ENCODE measurements at regions not wholly inside any gene's neighbourhood (a gene's known extent, or its start where the extent isn't known, plus 50 kb on each side); places are given as distances from the start of the nearest gene placed in this dataset.

DNA sequence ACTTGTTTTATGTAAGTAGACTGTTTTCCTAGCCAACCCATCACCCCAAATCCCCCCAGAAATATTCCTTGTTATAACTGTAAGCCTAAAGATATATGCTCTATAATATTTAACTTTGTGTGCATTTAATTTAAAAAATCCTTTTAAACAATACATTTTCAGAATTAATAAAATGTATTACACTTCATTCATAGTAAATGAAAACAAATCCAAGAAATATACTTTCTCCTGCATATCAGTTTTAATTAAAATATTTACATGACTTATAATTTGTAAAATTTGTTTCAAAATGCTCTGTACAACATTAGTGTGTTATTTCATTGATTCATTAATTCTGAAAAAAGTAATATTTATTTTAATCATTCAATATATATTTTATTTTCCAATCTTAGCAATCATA lies 669.1 kb upstream of the PCDH20 start:
- no peaks in the 10 kb centered on the region for H3K27me3 Mint-ChIP-seq
- H3K36me3 Mint-ChIP-seq (ENCODE audit: insufficient read depth), result no peaks in the 10 kb centered on the region
- H3K27ac Mint-ChIP-seq, result no peak overlapping the region
- H3K4me1 Mint-ChIP-seq (ENCODE audit: low read depth in 2 of 2), result no peaks in the 10 kb centered on the region
- H3K4me3 Mint-ChIP-seq, result no peak overlapping the region
- H3K9me3 Mint-ChIP-seq, result peaks cover 0 to 2% of the 10 kb centered on the region in 2 donors
- DNase-seq, result no peak
- no peak for ATAC-seq (replicated peaks)

DNA sequence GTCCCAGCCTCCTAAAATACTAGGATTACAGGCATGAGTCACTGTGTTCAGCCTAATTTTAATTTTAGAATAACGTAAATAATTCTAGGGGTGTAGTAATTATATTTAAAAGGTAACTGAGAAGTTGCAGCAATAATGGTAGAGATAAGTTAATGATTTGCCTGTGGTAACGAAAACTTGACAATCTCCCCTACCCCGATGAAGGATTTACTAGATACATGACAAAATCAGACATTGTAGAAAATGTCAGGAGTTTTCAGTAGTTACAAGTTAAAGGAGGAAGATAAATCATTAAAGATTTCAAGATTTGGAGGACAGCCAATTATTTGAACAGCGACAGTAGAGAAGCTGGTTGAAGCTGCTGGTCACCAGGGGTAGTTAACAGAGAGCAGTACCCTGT lies 652.2 kb upstream of the PCDH20 start:
- no peak for ATAC-seq (replicated peaks)

DNA sequence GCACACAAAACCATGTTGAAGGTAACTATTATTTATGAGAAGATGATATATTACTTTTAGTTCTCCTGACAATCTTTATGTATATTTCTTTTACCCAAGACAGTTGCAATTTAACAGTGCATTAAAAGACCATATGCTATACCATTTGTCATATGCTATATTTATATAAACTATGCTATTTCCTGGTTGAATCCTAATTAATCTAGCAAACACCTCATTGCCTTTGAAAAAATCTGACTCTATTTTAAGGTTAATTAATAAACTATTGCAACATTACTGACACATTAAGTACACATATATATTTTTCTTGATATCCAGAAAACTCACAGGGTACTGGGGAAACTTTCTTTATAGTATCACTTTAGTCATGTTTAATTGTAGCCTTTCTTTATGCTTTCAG lies 649.4 kb upstream of the PCDH20 start:
- DNase-seq (no peak), ATAC-seq (replicated peaks) (no peak)
- Mint-ChIP-seq H3K4me3 (no peak overlapping the region), H3K4me1 (ENCODE audit: low read depth in 2 of 2) (no peaks in the 10 kb centered on the region), H3K9me3 (peaks cover 8 to 14% of the 10 kb centered on the region in 2 donors), H3K27ac (no peak overlapping the region), H3K36me3 (ENCODE audit: insufficient read depth) (no peaks in the 10 kb centered on the region), H3K27me3 (no peaks in the 10 kb centered on the region)

More for the DNA sequence above, 652.2 kb upstream of the PCDH20 start:
- DNase-seq, result no peak
- H3K4me3 Mint-ChIP-seq, result no peak overlapping the region
- peaks cover 3 to 7% of the 10 kb centered on the region in 2 donors for H3K9me3 Mint-ChIP-seq
- H3K4me1 Mint-ChIP-seq (ENCODE audit: low read depth in 2 of 2), result no peaks in the 10 kb centered on the region
- H3K36me3 Mint-ChIP-seq (ENCODE audit: insufficient read depth), result no peaks in the 10 kb centered on the region
- H3K27ac Mint-ChIP-seq, result no peak overlapping the region
- no peaks in the 10 kb centered on the region for H3K27me3 Mint-ChIP-seq

DNA sequence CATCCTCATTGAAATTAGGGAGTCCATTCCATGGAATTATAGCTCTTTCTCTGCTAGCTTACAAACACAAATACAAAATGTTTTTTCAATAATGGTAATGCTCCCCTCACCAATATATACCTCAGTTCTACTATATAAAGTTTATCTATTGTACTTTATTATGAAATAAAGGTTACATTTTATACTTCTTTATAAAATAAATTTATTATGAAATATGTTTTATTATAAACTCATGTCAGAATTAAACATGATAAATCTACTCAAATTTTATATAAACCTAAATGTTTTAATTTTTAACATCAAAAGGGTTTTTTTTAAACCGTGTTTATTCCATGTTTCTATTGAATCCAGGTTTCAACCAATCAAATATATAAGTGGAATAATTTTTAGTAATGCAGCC lies 646.1 kb upstream of the PCDH20 start:
- H3K27ac Mint-ChIP-seq, result no peak overlapping the region
- ATAC-seq (replicated peaks), result no peak
- H3K36me3 Mint-ChIP-seq (ENCODE audit: insufficient read depth), result no peaks in the 10 kb centered on the region
- no peaks in the 10 kb centered on the region for H3K27me3 Mint-ChIP-seq
- H3K9me3 Mint-ChIP-seq, result peaks cover 8% of the 10 kb centered on the region in 2 donors
- H3K4me1 Mint-ChIP-seq (ENCODE audit: low read depth in 2 of 2), result no peaks in the 10 kb centered on the region
- no peak overlapping the region for H3K4me3 Mint-ChIP-seq
- DNase-seq, result no peak

DNA sequence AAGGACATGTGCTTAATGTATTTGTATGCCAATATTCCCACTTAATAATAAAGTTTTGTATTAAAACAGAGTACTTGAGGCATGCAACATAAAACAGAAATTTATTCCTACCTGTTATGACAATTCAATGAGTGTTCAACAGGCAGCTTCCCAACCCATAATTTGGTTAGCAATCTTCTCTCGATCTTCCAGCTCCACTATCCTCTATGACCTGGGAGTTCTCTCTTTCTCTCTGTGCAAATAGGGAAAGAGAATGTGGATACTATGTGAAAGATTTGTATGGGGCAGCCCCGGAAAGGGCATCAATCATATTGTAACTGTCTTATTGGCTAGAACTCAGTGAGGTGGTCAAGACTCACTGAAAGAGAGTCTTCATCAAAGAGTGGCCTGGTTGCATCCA lies 644.9 kb upstream of the PCDH20 start:
- DNase-seq, result no peak
- Mint-ChIP-seq H3K27ac (no peak overlapping the region), H3K36me3 (ENCODE audit: insufficient read depth) (no peaks in the 10 kb centered on the region), H3K27me3 (no peaks in the 10 kb centered on the region), H3K9me3 (peaks cover 7 to 8% of the 10 kb centered on the region in 2 donors), H3K4me1 (ENCODE audit: low read depth in 2 of 2) (no peaks in the 10 kb centered on the region), H3K4me3 (no peak overlapping the region)
- no peak for ATAC-seq (replicated peaks)

DNA sequence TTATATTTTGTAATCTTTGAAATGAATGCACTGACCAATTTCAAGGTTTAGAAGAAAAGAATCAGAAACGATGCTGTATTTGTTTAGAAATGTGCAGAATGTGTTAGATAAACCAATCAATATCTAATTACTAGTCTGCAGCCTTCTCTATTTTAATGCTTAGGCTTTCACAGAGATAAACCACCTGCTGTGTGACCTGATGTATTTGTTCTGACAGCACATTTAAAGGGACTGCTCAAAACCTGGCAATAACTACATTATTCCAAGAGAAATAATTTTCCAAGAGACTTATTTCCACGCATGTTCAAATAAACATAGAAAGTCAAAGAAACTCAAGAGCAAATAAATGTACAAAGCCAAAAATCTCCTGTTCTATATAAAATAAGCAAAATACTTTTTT lies 641.6 kb upstream of the PCDH20 start:
- H3K27me3 Mint-ChIP-seq, result no peaks in the 10 kb centered on the region
- peaks cover 5 to 8% of the 10 kb centered on the region in 2 donors for H3K9me3 Mint-ChIP-seq

DNA sequence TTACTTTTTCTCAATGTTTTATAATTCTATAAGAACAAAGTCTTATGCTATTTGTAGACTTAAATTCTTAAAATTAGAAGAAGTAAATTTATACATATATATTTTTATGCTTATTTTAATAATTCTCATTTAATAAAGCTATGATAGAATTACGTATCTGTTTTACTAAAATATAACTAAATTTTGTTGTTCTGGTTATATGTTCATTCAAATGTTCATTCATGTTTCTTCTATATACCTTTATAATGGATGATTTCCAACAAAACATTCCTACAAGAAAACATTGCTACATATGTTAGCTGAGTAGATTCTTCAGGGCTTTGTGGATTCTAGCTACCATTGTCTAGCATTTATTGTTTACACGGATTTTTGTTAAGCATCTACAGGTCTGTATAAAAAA lies 634.3 kb upstream of the PCDH20 start:
- ATAC-seq (replicated peaks), result no peak
- no peak overlapping the region for H3K27ac Mint-ChIP-seq
- H3K9me3 Mint-ChIP-seq, result peaks cover 5 to 10% of the 10 kb centered on the region in 2 donors
- no peaks in the 10 kb centered on the region for H3K36me3 Mint-ChIP-seq (ENCODE audit: insufficient read depth)
- H3K4me3 Mint-ChIP-seq, result no peak overlapping the region
- no peaks in the 10 kb centered on the region for H3K27me3 Mint-ChIP-seq
- no peak for DNase-seq
- no peaks in the 10 kb centered on the region for H3K4me1 Mint-ChIP-seq (ENCODE audit: low read depth in 2 of 2)

More for the DNA sequence above, 641.6 kb upstream of the PCDH20 start:
- DNase-seq (no peak), ATAC-seq (replicated peaks) (no peak)
- H3K27ac Mint-ChIP-seq, result no peak overlapping the region
- no peak overlapping the region for H3K4me3 Mint-ChIP-seq
- no peaks in the 10 kb centered on the region for H3K4me1 Mint-ChIP-seq (ENCODE audit: low read depth in 2 of 2)
- no peaks in the 10 kb centered on the region for H3K36me3 Mint-ChIP-seq (ENCODE audit: insufficient read depth)

DNA sequence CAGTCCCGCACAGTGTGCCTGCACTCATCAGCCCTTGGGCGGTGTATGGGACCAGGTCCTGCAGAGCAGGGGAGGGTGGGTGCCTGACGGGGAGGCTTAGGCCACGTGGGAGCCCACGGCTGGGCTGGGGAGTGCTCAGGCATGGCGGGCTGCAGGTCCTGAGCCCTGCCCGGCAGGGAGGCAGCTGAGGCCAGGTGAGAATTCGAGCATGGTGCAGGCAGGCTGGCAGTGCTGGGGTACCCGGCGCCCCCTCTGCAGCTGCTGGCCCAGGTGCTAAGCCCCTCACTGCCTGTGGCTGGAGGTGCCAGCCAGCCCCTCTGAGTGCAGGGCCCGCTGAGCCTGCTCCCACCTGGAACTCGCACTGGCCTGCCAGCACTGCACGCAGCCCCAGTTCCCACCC lies 630.9 kb upstream of the PCDH20 start:
- H3K36me3 Mint-ChIP-seq (ENCODE audit: insufficient read depth), result no peaks in the 10 kb centered on the region
- H3K4me1 Mint-ChIP-seq (ENCODE audit: low read depth in 2 of 2), result no peaks in the 10 kb centered on the region
- DNase-seq (no peak), ATAC-seq (replicated peaks) (no peak)
- H3K9me3 Mint-ChIP-seq, result peaks cover 5 to 18% of the 10 kb centered on the region in 2 donors
- no peak overlapping the region for H3K27ac Mint-ChIP-seq
- no peaks in the 10 kb centered on the region for H3K27me3 Mint-ChIP-seq
- H3K4me3 Mint-ChIP-seq, result no peak overlapping the region

DNA sequence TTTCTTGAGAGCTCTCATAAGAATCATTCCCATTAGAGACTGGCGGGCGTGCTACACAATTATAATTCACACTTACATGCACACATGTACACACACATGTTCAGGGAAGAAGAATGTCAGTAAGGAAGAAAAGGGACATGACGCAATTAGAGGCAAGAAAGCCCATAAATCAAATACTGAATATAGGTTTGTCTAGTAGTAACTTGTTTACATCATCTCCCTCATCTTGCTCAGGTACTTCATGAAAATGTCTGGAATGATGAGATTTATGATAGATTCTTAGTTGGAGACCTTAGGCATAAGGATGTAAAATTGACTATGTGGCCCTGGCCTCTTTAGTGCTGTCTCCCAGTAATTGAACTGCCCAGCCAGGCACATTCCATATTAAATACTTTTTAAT lies 628.0 kb upstream of the PCDH20 start:
- H3K4me3 Mint-ChIP-seq, result no peak overlapping the region
- H3K4me1 Mint-ChIP-seq (ENCODE audit: low read depth in 2 of 2), result no peaks in the 10 kb centered on the region
- no peak for ATAC-seq (replicated peaks)
- H3K36me3 Mint-ChIP-seq (ENCODE audit: insufficient read depth), result no peaks in the 10 kb centered on the region
- no peaks in the 10 kb centered on the region for H3K27me3 Mint-ChIP-seq
- no peak overlapping the region for H3K27ac Mint-ChIP-seq
- DNase-seq, result no peak
- H3K9me3 Mint-ChIP-seq, result peaks cover 4 to 17% of the 10 kb centered on the region in 2 donors

DNA sequence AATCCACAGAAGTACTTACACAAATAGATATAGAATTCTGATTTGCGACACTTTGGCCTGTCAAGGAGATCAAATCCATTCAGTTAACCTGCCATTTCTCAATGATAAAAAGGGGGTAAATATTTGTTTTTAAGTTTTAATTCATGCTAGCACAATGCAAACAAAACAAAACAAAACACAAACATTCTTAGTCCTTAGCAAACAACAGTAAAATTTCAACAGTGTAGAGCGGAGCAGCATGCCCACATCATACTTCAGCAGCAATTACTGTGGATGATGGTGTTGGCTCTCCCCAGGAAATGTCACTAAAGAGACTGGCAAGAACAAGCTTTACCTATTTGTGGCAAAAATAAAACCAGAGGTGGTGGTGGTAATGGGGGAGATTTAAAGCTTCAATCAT lies 625.2 kb upstream of the PCDH20 start:
- Mint-ChIP-seq H3K27me3 (no peaks in the 10 kb centered on the region), H3K27ac (no peak overlapping the region), H3K4me1 (ENCODE audit: low read depth in 2 of 2) (no peaks in the 10 kb centered on the region), H3K4me3 (no peak overlapping the region), H3K9me3 (peaks cover 8 to 23% of the 10 kb centered on the region in 2 donors), H3K36me3 (ENCODE audit: insufficient read depth) (no peaks in the 10 kb centered on the region)
- no peak for ATAC-seq (replicated peaks)
- no peak for DNase-seq

DNA sequence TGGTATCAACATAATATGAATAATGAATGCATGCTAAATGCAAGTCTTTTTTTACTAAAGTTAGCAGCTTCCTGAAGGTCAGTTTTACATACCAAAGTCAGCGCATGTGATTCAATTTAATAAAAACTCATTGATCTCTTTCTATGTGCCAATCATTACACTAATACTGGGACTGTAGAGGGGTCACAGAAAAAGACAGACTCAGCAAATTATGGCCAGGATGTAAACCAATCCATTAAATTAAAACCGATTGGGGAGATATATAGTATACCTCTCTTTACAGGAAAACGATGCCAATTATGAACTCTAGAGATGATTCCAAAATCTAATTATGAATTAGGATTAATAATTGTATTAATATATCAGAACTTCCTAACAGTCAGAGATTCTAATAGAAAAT lies 624.4 kb upstream of the PCDH20 start:
- ATAC-seq (replicated peaks) (no peak), DNase-seq (no peak)
- H3K9me3 Mint-ChIP-seq, result peaks cover 8 to 23% of the 10 kb centered on the region in 2 donors
- H3K36me3 Mint-ChIP-seq (ENCODE audit: insufficient read depth), result no peaks in the 10 kb centered on the region
- no peak overlapping the region for H3K27ac Mint-ChIP-seq
- no peaks in the 10 kb centered on the region for H3K4me1 Mint-ChIP-seq (ENCODE audit: low read depth in 2 of 2)
- no peaks in the 10 kb centered on the region for H3K27me3 Mint-ChIP-seq
- H3K4me3 Mint-ChIP-seq, result no peak overlapping the region

DNA sequence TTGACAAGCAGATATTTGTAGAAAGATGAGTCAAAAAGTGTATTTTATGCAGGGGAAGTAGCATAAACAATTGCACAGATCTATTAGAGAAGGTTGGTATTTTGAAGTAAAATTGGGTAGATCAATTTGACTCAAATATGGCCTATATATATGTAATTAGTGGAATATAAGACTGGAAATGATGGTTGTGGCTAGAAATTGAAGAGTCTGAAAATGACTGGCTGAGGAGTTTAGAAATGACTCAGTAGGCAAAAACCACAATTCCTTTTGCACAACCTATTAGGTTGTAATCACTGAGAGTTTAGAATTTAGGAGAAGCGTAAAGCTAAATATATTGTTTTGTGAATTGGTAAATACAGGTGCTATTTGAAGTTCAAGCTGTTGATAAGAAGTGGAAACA lies 622.6 kb upstream of the PCDH20 start:
- Mint-ChIP-seq H3K4me1 (ENCODE audit: low read depth in 2 of 2) (no peaks in the 10 kb centered on the region), H3K4me3 (no peak overlapping the region), H3K9me3 (peaks cover 13 to 19% of the 10 kb centered on the region in 2 donors), H3K36me3 (ENCODE audit: insufficient read depth) (no peaks in the 10 kb centered on the region), H3K27ac (no peak overlapping the region), H3K27me3 (no peaks in the 10 kb centered on the region)
- DNase-seq, result no peak
- no peak for ATAC-seq (replicated peaks)

DNA sequence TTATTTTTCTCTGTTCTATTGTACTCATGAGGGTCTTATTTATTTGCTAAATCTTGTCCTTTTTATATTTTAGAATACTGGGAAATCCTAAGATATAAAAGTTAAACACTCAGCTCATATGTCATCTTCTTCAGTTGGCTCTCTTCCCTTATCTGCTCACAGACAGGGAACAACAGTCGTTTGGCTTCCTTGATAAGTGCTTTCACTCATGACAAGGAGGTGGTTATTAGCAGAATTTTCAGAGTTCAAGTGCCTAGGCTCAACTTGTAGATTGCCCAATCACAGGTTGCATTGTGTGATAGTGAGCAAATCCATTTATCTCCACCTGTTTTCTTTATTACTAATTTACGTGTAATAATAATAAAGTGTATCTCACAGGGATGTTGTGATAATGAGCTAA lies 620.3 kb upstream of the PCDH20 start:
- Mint-ChIP-seq H3K36me3 (ENCODE audit: insufficient read depth) (no peaks in the 10 kb centered on the region), H3K4me3 (no peak overlapping the region), H3K9me3 (peaks cover 13 to 23% of the 10 kb centered on the region in 2 donors), H3K27me3 (no peaks in the 10 kb centered on the region), H3K27ac (no peak overlapping the region), H3K4me1 (ENCODE audit: low read depth in 2 of 2) (no peaks in the 10 kb centered on the region)
- no peak for DNase-seq
- no peak for ATAC-seq (replicated peaks)

DNA sequence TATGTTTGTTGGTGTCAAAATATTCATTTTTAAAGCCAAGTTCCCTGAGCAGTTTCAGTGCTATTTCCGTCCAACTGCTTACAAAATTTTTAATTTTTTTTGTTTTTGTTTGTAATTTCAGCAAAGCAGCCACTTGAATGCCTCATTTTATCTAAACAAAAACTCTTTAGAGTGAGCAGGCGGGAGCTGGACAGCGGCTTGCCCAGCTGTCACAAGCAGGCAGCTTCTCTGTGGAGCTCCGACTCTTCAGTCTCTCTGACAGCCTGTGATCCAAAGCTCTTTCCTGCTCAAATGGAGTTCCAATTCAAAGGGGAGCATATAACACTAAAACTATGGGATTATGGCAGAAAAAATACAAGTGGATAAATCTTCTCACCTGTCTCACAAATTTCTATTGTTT lies 618.3 kb upstream of the PCDH20 start:
- Mint-ChIP-seq H3K4me1 (ENCODE audit: low read depth in 2 of 2) (no peaks in the 10 kb centered on the region), H3K27me3 (no peaks in the 10 kb centered on the region), H3K9me3 (peaks cover 10 to 24% of the 10 kb centered on the region in 2 donors), H3K27ac (no peak overlapping the region), H3K36me3 (ENCODE audit: insufficient read depth) (no peaks in the 10 kb centered on the region), H3K4me3 (no peak overlapping the region)
- DNase-seq (no peak), ATAC-seq (replicated peaks) (no peak)

DNA sequence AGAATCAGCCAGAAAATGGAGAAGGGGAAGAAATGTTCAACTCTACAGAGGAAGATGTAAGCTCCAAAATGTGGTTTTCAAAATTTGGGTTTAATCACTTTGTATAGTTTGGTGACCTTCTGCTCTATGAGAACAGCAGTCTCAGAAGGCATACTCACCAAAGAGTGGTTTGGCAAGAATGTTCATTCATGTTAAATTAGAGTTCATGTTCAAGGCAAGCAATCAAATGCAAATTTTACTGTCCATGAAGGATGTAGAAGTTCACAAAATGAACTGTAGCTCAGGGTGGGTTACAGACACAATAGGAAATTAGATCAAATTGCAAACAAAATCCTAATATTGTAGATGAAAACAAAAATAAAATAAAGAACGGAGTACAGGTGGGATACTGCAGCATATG lies 606.7 kb upstream of the PCDH20 start:
- Mint-ChIP-seq H3K4me3 (no peak overlapping the region), H3K4me1 (ENCODE audit: low read depth in 2 of 2) (no peaks in the 10 kb centered on the region), H3K27me3 (no peaks in the 10 kb centered on the region), H3K27ac (no peak overlapping the region), H3K9me3 (peaks cover 0 to 3% of the 10 kb centered on the region in 2 donors), H3K36me3 (ENCODE audit: insufficient read depth) (no peaks in the 10 kb centered on the region)
- ATAC-seq (replicated peaks) (no peak), DNase-seq (no peak)
